ENCODE measurements at regions not wholly inside any gene's neighbourhood (a gene's known extent, or its start where the extent isn't known, plus 50 kb on each side); places are given as distances from the start of the nearest gene placed in this dataset.

DNA sequence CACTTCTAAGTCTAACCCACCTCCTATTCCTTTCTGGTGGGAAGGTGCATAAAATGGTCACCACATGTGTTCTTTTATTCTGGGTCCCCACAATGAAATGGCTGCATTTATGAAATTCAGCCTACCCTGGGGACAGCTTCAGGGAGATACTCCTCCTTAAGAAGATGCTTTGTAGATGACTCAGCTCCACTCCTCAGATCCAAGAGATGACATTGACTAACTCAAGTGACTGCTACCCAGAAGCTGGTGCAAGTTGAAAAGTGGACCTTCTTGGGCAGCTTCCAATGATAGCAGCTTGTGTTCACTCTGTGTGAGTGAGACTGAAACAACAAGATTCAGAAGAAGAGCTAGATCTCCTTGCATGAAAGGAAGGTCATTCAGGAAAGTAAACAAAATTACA lies 113.4 kb downstream of the SCP2D1 start:
- DNase-seq (ENCODE audit: low spot score in 2 of 2) = no peak
- TF ChIP-seq, protein P1, sequence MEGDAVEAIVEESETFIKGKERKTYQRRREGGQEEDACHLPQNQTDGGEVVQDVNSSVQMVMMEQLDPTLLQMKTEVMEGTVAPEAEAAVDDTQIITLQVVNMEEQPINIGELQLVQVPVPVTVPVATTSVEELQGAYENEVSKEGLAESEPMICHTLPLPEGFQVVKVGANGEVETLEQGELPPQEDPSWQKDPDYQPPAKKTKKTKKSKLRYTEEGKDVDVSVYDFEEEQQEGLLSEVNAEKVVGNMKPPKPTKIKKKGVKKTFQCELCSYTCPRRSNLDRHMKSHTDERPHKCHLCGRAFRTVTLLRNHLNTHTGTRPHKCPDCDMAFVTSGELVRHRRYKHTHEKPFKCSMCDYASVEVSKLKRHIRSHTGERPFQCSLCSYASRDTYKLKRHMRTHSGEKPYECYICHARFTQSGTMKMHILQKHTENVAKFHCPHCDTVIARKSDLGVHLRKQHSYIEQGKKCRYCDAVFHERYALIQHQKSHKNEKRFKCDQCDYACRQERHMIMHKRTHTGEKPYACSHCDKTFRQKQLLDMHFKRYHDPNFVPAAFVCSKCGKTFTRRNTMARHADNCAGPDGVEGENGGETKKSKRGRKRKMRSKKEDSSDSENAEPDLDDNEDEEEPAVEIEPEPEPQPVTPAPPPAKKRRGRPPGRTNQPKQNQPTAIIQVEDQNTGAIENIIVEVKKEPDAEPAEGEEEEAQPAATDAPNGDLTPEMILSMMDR (IDR thresholded peaks at IDR 0.05) = no peak
- no peak for TF ChIP-seq POLR2A (IDR thresholded peaks at IDR 0.05)
- H3K4me3 ChIP-seq (ENCODE audit: low read depth, poor library complexity, severe bottlenecking) = no peak overlapping the region
- intact Hi-C loops (cut with DNase I; ENCODE audit: low total_unique reads) = no loop called here

DNA sequence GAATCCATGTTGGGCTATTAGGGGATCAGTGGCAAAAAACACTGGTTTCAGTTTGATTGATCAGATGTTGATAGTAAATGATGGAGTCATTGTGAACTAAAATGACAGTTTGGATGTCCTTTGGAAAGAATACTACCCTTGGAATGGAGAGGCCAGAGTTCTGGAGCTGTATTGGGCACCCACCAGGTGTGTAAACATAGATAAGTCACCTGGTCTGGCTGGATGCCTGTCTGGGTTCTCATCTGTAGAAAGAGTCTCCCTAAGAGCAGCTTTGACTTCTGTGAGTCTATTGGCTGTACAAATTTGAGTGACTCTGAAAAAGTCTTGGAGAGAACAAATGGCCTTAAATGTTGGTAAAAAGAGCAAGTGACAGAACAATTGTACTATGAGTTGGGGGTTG lies 115.0 kb downstream of the SCP2D1 start:
- H3K4me3 ChIP-seq (ENCODE audit: low read depth, poor library complexity, severe bottlenecking) = no peak overlapping the region
- TF ChIP-seq, protein P1 (IDR thresholded peaks at IDR 0.05) = no peak
- no peak for TF ChIP-seq POLR2A (IDR thresholded peaks at IDR 0.05)
- DNase-seq (ENCODE audit: low spot score in 2 of 2) = no peak
- intact Hi-C loops (cut with DNase I; ENCODE audit: low total_unique reads) = no loop called here

DNA sequence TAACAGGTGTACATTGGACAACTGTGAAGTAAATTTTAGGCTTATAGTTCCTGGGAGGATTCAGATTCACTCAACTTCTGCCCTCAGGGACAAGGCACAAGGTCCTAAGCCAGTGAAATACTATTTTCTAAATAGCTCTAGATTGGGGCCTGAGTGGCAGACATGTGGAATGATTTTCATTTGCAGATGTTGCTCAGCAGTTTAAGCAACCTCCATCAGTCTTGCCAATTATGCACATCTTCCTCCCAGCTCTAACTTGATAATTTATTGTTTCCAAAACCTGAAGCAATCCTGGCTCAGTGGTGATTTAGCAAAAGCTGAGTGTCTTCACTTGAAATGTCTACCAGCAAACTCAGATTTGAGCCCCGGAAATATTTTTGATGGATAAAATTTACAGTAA lies 116.2 kb downstream of the SCP2D1 start:
- WGBS, 2 donors = 71 to 96% methylated on average over 1 of the region's 1 CpG
- no peak overlapping the region for H3K4me3 ChIP-seq (ENCODE audit: low read depth, poor library complexity, severe bottlenecking)
- DNase-seq (ENCODE audit: low spot score in 2 of 2) = no peak
- intact Hi-C loops (cut with DNase I; ENCODE audit: low total_unique reads) = no loop called here
- TF ChIP-seq POLR2A (IDR thresholded peaks at IDR 0.05) = no peak
- TF ChIP-seq, protein P1 (IDR thresholded peaks at IDR 0.05) = no peak

DNA sequence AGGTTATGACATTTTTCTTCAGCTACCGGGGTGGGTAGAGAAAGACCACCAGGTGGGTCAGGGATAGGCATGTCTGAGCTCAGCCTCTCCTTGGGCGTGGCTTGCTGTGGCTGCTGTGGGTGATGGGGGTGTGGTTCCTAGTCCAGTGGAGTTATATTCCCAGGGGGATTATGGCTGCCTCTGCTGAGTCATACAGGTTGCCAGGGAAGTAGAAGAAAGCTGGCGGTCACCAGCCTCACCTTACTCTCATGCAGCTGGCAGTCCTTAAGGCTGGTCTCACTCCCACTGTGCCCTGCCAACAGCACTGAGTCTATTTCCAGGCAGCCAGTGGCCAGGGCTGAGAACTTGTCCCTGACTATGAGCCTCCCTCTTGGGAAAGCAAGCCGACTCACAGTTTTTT lies 130.0 kb downstream of the SCP2D1 start:
- TF ChIP-seq, protein P1 (IDR thresholded peaks at IDR 0.05) = no peak
- intact Hi-C loops (cut with DNase I; ENCODE audit: low total_unique reads) = no loop called here
- WGBS, 2 donors = 65 to 68% methylated on average over 4 of the region's 4 CpGs
- no peak for DNase-seq (ENCODE audit: low spot score in 2 of 2)
- H3K4me3 ChIP-seq (ENCODE audit: low read depth, poor library complexity, severe bottlenecking) = no peak overlapping the region

DNA sequence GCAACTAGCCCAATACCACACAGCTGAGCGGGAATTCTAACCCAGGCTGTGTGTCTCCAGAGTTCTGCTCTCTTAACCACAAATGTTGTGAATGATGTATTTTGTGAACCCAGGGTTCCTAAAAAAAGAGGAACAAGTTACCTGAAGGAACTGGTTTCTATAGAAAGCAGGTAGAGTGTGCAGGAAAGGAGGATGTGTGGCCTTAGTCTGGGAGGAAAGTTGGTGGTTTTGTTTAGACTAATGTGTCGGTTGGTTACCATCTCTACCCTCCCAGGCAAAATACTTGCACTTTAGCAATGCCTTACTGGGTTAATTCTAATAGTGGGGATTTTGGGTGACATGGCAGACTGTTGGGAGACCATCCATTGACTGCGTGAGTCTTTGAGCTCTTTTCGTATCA lies 143.3 kb downstream of the SCP2D1 start:
- intact Hi-C loops (cut with DNase I; ENCODE audit: low total_unique reads) = no loop called here
- TF ChIP-seq POLR2A (IDR thresholded peaks at IDR 0.05) = no peak
- DNase-seq (ENCODE audit: low spot score in 2 of 2) = no peak
- 77 to 87% methylated on average over 4 of the region's 4 CpGs for WGBS, 2 donors
- no peak overlapping the region for H3K4me3 ChIP-seq (ENCODE audit: low read depth, poor library complexity, severe bottlenecking)

DNA sequence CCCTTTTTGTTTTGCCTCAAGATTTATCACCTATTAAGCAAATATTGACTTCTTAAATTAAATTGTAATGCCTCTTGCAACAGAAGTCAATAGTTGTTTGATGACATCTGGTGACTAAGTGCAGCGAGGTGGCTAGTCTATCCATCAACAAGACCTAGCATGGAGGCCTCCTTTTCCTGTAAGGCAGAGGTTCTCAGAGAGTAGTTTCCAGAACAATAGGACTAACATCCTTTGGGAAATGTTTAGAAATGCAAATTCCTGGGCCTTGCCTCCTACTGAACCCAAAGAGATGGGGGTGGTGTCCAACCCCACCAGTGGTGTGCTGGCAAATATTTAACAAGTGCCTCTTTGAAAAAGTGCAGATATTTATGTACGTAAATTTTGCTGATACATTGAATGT lies 143.7 kb downstream of the SCP2D1 start:
- TF ChIP-seq, protein P1 (IDR thresholded peaks at IDR 0.05) = no peak
- no peak for TF ChIP-seq POLR2A (IDR thresholded peaks at IDR 0.05)
- intact Hi-C loops (cut with DNase I; ENCODE audit: low total_unique reads) = no loop called here
- H3K4me3 ChIP-seq (ENCODE audit: low read depth, poor library complexity, severe bottlenecking) = no peak overlapping the region
- 89 to 90% methylated on average over 2 of the region's 2 CpGs for WGBS, 2 donors
- DNase-seq (ENCODE audit: low spot score in 2 of 2) = no peak

All from lower leg skin (tissue), 4 donors.